Erythroblast (primary cell): ENCODE measurements at regions not wholly inside any gene's neighbourhood (a gene's known extent, or its start where the extent isn't known, plus 50 kb on each side); places are given as distances from the start of the nearest gene placed in this dataset.

Experiments
- GATA1 ChIP-seq: IDR thresholded peaks from 2 replicates; pipeline ENCODE4 v1.6.1; 2011; ENCODE audit warnings: low read depth, mild to moderate bottlenecking, control low read depth, low read length, moderate library complexity
- POLR2A ChIP-seq: IDR thresholded peaks from 2 replicates; pipeline ENCODE4 v1.6.1; 2011; ENCODE audit warnings: mild to moderate bottlenecking, low read length

- TF ChIP-seq POLR2A (no peak), GATA1 (no peak)
These were observed 80.4 kb upstream of the PDE1C start for GRCh38 chr7:32150589-32150988.
